ENCODE measurements at regions not wholly inside any gene's neighbourhood (a gene's known extent, or its start where the extent isn't known, plus 50 kb on each side); places are given as distances from the start of the nearest gene placed in this dataset.
"Not testable (repeated sequence)": the region's sequence is repeated elsewhere in the genome, so short reads cannot be mapped to it uniquely, and the experiment has no call there.

DNA sequence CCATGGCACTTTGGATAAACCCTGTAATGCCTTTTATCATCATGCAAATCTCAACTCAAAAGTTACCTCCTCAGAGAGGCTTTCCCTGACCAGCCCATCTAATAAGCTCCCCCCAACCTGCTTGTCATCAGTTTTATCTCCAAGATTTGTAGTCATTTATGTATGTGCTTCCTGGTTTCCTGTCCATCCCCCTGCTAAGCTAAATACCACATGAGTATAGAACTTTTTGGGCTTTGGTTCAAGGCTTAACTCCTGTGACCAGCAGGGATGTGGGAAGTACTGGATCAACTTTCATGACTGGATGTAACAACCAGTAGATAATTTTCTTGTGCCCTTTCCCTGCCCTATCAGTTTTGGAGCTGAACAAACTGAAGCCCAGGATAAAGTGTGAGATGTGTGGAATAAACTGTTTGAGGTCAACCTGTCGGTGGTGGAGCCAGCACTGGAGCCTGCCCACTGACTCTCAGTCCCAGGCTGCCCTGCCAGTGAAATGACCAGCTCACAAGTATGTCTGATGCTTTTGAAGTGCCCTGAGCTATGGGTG, 148.6 kb downstream of the CYP26A1 start:
- no peak for DNase-seq

DNA sequence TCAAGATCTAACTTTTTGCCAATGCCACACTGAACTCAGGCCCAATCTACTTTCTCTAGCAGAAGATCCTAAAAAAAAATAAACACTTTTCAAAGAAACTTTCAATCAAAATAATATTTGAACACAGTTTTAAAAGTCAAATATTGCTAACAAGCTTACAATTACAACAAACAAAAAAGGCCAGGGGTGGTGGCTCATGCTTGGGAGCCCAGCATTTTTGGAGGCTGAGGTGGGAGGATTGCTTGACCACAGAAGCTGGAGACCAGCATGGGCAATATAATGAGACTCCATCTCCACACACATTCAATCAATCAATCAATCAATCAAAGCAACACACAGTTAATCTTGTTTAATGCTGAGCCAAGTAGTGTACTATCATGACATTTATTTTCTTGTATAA, 149.2 kb downstream of the CYP26A1 start:
- DNase-seq, result no peak

DNA sequence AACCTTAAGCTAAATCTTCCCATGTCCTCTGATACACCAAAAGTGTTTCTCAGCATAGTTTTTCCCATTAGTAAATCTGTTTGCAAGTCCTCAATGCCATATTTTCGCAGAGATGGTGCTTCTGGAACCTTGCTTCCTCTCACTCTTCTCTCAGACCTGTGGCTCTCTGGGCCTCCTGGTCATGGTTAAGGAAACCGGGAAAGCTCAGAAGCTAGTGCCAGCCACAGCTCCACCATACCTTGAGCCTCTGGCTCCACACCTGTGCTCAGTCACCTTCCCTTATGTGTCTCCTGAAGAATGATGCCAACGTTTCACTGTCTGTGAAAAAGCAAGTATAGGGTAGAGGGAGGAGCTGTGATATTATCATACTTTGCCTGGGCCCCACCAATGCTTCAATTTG, 149.6 kb downstream of the CYP26A1 start:
- DNase-seq, result no peak

DNA sequence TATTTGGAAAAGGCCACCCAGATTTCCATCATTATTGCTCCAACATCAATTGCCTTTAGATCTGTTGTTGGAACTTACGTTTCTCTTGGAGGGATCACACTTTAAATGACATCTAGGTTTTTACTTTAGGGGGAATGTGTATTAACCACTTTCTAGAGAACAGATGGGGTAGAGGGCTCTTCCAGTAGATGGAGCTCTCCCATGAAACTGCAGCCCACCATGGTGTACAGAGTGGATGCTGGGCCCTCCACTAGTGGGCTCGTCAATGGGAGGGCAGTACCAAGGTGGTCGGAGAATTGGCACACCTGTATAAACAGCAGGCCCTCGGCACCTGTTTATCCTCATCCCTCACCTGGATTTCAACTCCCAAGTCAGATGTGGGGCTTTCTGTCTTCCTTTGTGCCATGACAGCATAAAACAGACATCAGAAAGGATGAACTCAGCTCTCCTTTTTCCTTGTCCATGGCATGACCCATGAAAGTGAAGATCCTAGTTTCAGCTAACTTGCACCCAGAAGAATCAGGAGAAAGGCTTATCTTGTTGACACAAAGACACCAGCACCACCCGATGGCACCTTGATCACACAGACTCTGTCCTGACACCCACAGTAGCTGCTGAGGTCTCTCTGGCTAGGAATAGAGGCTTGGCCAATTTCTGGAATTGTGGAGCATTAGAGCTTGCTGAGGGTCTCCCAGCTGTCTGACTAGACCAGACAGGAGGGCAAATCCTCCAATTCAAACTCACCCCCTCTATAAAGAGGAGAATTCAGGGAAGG, 150.5 kb downstream of the CYP26A1 start:
- peak; percentile 30 for DNase-seq

DNA sequence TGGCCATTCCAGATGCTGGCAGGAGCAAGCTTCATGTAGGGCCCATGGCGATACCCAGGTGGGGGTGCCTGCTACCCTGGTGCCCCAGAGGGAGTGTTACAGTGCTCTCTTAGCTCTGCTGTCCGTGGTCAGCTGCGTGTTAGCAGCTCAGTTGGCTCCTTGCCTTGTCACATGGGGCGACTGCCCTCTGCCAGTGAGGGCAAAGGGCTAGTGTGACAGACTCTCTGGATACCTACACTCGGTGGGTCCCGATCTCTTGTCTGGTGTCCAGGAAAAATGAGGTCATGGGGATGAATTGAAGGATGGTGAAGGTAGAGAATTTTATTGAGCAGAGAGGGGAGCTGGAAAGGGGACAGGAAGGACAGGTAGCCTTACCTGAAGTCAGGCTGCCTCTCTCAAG, 152.2 kb downstream of the CYP26A1 start:
- DNase-seq, result no peak

DNA sequence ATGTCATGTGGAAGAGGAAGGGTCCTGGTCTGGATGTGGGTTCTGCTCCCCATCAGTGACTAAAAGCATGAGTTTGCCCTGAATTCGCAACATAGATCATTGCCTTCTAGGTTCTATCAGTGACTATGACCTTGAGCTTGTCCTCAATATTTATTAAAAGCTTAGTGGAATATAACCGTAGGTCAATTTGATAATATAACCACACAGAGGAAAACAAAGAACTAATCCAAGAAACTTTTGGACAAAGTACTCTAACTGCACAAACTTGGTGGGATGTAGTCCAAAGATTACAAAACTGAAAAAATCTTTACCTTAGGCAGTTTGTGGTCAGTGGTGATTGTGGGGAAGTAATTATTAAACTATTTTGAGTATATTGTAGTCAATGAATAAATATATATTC, 152.9 kb downstream of the CYP26A1 start:
- no peak for DNase-seq

DNA sequence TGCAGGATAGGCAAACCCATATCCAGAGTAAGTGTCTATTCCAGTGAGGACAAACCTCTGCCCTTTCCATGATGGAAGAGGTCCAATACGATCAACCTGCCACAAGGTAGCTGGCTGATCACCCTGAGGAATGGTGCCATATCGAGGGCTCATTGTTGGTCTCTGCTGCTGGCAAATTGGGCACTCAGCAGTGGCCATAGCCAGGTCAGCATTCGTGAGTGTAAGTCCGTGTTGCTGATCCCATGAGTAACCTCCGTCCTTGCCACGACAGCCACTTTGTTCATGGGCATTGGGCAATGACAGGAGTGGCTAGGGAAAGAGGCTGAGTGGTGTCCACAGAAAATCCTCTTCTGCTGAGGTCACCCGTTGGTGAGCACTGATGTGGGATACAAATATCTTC, 156.9 kb downstream of the CYP26A1 start:
- not testable (repeated sequence) for DNase-seq

DNA sequence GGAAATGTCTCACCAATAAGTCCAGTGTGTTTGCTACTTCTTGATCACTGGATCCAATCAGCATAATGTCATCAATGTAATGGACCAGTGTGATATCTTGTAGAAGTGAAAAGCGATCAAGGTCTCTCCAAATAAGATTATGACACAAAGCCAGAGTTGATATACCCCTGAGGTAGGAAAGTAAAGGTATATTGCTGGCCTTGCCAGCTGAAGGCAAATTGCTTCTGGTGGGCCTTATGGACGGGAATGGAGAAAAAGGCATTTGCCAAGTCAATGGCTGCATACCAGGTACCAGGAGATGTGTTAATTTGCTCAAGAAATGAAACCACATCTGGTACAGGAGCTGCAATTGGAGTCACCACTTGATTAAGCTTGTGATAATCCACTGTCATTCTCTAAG, 158.5 kb downstream of the CYP26A1 start:
- DNase-seq, result not testable (repeated sequence)

DNA sequence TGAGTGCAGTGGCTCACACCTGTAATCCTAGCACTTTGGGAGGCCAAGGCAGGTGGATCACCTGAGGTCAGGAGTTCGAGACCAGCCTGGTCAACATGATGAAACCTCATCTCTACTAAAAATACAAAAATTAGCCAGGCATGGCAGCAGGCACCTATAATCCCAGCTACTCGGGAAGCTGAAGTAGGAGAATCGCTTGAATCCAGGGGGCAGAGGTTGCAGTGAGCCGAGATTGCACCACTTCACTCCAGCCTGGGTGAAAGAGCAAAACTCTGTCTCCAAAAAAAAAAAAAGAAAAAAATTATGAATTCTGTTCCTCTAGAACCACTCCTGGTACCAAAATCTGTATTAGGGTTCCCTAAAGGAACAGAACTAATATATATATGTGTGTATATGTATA, 161.2 kb downstream of the CYP26A1 start:
- not testable (repeated sequence) for DNase-seq

DNA sequence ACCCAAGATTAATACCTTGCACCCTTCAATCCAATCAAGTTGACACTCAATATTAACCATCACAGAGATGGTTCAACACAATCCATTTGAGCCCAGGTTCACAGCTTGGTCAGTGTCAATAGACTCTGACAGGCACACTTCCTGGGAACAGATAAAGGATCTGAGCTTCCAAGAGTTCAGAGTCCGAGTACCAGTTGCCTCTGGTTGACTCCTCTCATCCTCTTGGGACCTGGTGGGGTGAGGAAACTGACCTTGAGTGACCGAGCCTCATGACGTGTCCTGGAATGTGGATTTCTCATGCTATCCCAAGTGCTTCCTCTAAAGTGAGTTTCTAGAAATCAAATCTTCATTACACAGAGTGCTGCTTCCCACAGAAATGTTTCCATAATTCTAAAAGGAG, 162.0 kb downstream of the CYP26A1 start:
- no peak for DNase-seq

DNA sequence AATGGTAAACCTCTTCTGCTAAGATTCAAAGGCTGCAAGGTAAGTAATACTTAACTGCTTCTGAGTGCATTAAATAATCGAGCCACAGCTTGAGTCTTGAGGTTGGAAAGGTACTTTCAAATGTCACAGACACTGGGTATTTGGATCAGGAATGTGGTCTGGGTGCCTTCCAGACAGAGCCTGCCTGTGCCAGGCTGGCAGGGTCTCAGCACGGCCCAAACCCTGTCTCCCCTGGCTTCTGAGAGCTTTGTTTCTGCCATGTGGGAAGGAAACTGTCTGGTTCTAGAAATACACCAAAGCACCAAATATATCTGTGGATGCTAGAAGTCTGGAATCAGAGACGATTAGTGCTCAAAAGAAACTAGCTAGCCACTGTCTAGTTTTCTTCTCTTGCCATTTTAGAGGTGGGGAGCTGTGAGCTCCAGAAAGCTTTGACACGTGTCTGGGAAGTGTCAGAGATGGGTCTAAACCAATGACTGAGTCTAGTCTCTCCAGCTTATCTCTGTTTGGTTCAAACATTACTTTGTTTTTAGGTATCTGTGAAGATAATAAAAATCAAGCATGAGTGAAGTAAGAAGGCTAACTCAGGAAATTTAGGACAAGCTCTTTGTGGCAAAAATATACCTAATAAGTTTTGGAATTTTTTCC, 162.8 kb downstream of the CYP26A1 start:
- no peak for DNase-seq

DNA sequence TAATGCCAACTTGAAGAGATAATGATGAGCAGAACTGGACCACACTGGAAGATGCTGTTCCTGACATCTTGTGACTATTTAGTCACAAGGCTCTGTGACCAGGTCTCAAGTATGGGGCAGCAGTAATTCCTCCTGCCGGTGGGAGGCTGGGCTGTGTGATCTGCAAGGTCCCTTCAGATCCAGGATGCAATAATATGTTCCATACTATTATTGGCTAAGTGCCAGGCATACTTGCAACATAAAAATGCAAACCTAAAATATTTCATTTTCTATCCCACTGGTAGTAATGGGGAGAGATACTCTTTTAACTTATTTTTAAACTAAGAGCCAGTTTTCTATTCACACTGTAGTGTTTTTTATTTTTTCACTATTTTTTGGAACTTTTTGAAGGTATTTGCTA, 171.5 kb downstream of the CYP26A1 start:
- no peak for DNase-seq

DNA sequence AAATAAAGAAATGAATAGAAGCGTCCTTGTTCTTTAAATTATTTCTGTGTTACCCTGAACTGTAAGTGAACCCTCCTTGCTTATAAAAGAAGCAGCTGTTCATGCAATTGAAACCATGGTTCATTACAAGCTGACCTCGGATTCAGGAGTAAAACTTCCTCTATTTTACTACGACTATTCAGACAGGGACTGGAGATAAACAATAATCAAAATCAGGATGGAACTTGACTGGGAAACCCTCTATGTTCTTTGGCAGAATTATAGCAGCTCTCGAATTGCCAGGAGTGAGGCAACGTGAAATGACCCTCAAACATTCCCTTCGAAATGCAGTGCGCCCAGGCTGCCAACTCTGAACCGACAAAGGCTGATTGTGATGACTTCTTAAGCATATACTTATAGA, 172.1 kb downstream of the CYP26A1 start:
- peak; percentile 45 for DNase-seq

DNA sequence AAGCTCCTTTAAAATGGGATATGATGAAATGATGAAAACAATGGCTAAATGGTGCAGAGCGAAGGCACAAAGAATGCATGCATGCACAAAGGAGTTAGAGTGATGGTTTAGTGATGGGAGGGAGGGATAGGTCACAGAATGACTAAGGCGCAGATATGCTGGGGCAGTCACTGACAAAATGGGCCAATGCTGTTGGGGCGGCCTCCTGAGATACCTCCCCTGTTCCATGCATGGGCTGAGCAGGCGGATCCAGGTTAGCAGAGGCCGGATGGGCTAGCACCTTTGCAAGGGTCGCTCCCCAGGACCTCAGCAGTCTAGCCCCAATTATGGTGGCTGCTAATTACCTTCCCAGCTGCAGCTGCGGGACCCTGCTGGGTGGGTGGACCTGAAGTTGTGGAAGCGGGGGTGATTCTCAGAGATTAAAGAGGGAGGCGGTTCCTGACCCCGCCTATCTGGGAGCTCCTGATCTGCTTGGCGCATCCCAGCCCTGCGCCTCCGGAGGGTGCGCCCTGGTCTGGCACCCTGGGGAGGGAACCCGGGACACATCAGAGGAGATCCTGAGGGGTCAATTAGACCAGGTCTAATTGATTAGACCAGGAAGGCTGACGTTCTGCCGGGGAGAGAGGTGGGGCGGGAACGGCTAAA, 175.0 kb downstream of the CYP26A1 start:
- no peak for DNase-seq

DNA sequence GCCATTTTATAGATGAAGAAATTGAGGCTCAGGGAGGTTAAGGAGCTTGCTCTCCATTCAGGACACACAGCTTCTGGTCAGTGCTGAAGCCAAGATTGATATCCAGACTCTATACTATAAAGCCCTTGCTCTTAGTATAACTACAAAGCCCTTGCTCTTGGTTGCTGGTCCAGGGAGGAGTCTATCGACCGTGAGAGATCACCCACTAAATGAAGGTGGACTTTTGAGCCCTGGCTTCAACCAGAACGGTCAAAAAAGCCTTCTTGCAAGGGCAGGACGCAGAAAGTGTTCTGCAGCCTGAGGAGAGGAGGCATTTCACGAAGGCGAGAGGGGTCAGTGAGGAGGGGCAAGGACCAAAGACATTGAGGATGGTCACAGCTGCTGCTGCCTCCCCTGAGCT, 176.3 kb downstream of the CYP26A1 start:
- DNase-seq, result no peak

DNA sequence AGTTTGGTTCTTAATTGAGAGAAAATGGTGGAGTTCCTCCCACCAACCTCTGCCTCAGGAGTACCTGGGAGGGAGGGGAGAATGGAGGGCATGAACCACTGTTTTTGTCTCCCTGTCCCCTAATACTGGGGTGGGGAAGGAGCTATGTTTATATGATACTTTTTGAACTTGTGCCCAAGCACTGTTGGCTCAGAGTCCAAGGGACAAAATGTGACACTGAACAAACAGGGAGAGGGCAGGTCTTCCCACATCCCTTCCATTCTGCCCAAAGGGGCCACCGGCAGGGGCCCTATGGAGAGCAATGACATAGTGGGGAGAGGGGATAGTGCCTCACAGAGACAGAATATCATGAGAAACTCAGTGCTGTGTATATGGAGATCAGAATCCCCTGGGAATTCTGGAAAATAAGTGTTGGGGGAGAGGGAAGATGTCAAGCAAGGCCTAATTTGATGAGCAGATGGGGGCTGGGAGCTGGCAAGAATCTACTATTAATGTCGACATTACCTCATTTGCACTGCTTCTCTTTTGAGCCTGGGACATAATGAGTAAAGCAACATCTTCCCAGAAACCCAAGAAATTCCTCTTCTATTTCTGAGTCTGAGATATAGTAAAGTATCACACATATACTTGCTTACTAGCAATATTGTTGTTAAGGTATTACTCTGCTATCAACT, 180.6 kb downstream of the CYP26A1 start:
- DNase-seq, result no peak

DNA sequence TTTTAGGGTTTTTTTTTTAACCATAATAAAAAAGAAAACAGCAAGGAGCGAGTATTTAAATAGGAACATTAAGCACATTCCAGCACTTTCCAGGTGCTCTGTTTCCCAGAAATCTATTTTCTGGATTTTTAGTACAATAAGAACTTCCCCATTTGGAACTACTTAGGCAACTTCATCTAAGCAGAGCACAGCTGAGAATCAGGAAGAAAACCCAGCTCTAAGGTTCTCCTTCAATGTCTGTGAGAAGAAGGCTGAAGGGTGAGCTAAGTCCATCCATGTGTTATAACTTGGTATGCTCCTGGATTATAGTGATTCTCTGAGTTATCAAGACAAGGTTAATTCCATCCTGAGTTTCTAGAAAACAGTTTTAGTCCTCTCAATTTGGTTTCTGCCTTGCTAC, 181.9 kb downstream of the CYP26A1 start:
- DNase-seq, result peak; percentile 6

Data from MV-4-11 (cell line).